ENCODE measurements at regions not wholly inside any gene's neighbourhood (a gene's known extent, or its start where the extent isn't known, plus 50 kb on each side); places are given as distances from the start of the nearest gene placed in this dataset.

- TF ChIP-seq CTCF (IDR thresholded peaks at IDR 0.05; ENCODE audit: low read length) (no peak), EZH2 (IDR thresholded peaks at IDR 0.05; ENCODE audit: borderline replicate concordance, low read length) (no peak)
Observed at GRCh38 chr5:2271316-2271715, 388.6 kb upstream of the IRX4 start.

All from OCI-LY1 (cell line).